Activated T-helper 2 cell treated with anti-CD3 and anti-CD28 coated beads, Interferon-gamma antibody, Interleukin-2, Interleukin-4, amounts not matched to agents 10 μg/mL and 5 μg/mL and 100 μg/mL, durations not matched to agents 14 hours and 24 hours and 36 hours (primary cell): ENCODE measurements at regions not wholly inside any gene's neighbourhood (a gene's known extent, or its start where the extent isn't known, plus 50 kb on each side); places are given as distances from the start of the nearest gene placed in this dataset.

Experiments used
- DNase-seq: peaks from one replicate; pipeline ENCODE4 v3.0.0; 2021; ENCODE audit warnings: low spot score
- H3K27ac Mint-ChIP-seq: one replicate; pipeline ENCODE4 v1.8.0; 2021; ENCODE audit warnings: mixed read lengths
- H3K27me3 Mint-ChIP-seq: one replicate; pipeline ENCODE4 v1.8.0; 2021; ENCODE audit warnings: low read depth, mixed read lengths
- H3K36me3 Mint-ChIP-seq: one replicate; pipeline ENCODE4 v1.8.0; 2021; ENCODE audit warnings: low read depth, mixed read lengths
- H3K4me1 Mint-ChIP-seq: one replicate; pipeline ENCODE4 v1.8.0; 2021; ENCODE audit warnings: low read depth, mixed read lengths
- H3K4me3 Mint-ChIP-seq: one replicate; pipeline ENCODE4 v1.8.0; 2021; ENCODE audit warnings: low read depth, mild to moderate bottlenecking, moderate library complexity, mixed read lengths
- H3K9me3 Mint-ChIP-seq: one replicate; pipeline ENCODE4 v1.8.0; 2021; ENCODE audit warnings: mixed read lengths
- intact Hi-C: fragments of 100-400 bp; cut with micrococcal nuclease; formaldehyde crosslinking; loops from one replicate; pipeline ENCODE4 v1.15.1; 2023

DNA sequence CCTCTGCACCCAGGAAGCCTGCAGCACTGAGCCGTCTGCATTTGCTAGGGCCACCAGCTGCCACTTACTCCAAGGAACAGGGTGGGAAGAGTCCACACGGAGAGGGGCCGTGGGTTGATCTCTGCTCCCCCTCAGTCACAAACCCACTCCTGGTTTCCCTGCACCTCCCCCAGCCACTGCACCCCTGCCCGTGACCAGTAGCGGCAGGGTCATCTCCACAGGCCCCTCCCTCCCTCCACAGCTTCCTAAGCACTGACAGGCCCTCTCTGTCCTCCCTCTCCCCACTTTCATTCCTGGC is 75.2 kb downstream of the RBFOX3 start:
- DNase-seq: no peak
- Mint-ChIP-seq H3K4me1 (no peaks in the 10 kb centered on the region), H3K27me3 (no peaks in the 10 kb centered on the region), H3K4me3 (no peak overlapping the region), H3K27ac (no peak overlapping the region), H3K36me3 (no peaks in the 10 kb centered on the region), H3K9me3 (no peaks in the 10 kb centered on the region)
- intact Hi-C loops: no loop called here

DNA sequence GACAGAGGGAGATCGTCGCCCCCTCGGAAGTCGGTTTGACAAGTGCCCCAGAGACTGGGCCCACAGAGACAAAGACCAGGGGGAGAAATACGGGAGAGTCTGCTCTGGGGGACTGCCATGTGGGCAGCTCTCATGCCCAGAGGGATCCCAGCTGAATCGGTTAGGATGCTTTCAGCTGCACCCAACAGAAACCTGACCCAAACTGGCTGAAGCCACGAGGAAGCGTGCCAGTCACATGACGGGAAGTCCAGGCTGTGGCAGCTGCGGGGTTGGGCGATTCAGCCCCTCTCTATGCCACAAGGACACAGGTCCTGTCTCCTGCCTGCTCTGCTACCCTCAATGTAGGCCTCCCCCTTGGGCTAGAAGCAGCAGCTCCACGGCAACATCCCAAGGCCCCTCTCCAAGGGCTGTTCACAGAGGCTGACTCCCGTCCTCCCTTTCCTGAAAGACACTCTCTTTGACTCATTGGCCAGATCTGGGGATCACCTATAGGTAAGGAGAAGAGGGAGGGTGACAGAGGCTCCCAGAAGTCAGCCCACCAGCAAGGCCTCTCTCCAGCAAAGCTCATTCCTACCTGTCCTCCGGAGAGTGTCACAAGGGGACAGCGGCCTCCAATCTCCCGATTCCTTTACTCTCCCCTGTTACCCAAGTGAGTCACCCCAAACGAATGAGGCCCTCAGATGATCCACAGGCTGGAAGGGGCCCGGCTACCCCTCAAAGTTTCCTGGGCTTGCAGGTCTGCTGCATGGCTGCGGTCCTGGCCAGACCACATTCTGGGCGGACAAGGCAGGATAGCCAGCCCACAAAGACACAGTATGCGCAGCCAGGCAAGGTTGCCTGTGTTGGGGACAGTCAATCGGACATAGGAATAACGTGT is 75.8 kb downstream of the RBFOX3 start:
- no peak for DNase-seq
- H3K4me3 Mint-ChIP-seq: no peak overlapping the region
- H3K36me3 Mint-ChIP-seq: no peaks in the 10 kb centered on the region
- no peak overlapping the region for H3K27ac Mint-ChIP-seq
- no peaks in the 10 kb centered on the region for H3K27me3 Mint-ChIP-seq
- intact Hi-C loops: no loop called here
- H3K9me3 Mint-ChIP-seq: no peaks in the 10 kb centered on the region
- H3K4me1 Mint-ChIP-seq: no peaks in the 10 kb centered on the region

DNA sequence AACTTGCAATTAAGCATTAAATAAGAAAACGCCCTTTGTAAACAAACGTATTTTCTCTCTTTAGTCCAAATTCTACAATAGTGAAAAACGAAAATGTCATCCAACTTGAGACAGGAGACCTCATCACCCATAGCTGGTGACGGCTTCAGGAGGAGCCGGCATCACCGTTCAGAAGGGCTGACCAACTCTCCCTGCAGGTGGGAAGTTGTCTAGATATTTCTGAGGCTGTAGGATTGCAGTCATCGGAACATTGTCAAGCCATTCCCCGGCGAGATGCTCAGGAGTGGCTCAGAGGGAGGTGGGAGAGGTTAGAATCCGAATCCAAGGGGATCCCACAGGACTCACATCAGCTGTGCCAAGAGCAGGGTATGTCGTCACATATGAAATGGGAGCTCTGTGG is 76.7 kb downstream of the RBFOX3 start:
- no peaks in the 10 kb centered on the region for H3K27me3 Mint-ChIP-seq
- H3K4me1 Mint-ChIP-seq: no peaks in the 10 kb centered on the region
- no peak overlapping the region for H3K27ac Mint-ChIP-seq
- H3K4me3 Mint-ChIP-seq: no peak overlapping the region
- intact Hi-C loops: no loop called here
- no peak for DNase-seq
- no peaks in the 10 kb centered on the region for H3K36me3 Mint-ChIP-seq
- H3K9me3 Mint-ChIP-seq: no peaks in the 10 kb centered on the region

DNA sequence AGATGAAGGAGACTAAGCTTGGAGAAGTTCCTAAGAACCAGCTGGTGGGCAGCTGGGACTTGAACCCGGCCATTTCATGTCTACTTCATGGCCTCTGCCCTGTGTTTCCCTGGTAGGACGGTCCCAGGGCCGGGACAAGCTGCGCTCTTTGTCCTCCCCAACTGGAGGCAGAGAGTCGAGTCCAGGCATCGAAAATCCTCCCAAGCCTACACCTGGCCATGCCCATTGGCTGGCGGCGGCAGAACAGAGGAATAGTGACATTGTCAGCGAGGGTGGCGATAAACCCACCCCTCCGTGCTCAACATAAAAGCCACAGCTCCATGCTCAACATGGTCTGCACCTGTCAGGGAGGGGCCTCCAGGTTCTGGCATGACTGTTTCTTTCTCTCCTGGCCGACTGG is 77.7 kb downstream of the RBFOX3 start:
- H3K4me1 Mint-ChIP-seq: no peaks in the 10 kb centered on the region
- no peaks in the 10 kb centered on the region for H3K36me3 Mint-ChIP-seq
- H3K4me3 Mint-ChIP-seq: no peak overlapping the region
- H3K27me3 Mint-ChIP-seq: no peaks in the 10 kb centered on the region
- no peak for DNase-seq
- no peaks in the 10 kb centered on the region for H3K9me3 Mint-ChIP-seq
- intact Hi-C loops: no loop called here
- no peak overlapping the region for H3K27ac Mint-ChIP-seq

DNA sequence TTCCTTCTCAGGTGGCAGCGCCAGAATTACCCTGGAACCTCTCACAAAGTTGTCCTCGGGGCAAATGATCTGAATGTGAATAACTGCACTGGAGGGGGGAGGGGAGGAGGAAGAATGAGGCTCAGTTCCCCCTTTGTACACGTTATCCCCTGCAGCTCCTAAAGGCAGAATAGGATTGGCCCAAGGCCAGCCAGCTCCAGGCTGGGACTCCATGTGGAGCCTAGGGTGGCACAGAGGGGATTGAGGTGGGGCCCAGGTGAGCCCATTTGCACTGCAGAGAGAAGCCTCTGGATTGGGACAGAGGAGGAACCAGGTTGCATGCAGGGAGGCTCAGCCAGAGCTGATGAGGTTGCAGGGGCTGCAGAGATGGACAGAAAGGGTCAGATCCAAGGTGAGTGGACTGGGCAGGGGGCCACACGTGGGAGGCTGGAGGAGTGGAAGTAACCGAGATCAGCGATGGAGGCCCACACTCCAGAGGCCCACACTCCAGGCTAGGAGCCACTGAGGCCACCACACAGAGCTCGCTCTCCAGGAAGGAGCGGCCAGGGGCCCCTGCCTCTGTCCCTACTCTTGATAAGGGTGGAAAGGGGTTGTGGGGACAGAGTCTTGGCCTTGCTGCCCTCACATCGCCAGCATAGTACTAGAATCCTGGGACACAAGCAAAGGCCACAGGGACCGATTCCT is 78.6 kb downstream of the RBFOX3 start:
- Mint-ChIP-seq H3K9me3 (no peaks in the 10 kb centered on the region), H3K27ac (no peak overlapping the region), H3K27me3 (no peaks in the 10 kb centered on the region), H3K36me3 (no peaks in the 10 kb centered on the region), H3K4me1 (no peaks in the 10 kb centered on the region), H3K4me3 (no peak overlapping the region)
- intact Hi-C loops: no loop called here
- no peak for DNase-seq

DNA sequence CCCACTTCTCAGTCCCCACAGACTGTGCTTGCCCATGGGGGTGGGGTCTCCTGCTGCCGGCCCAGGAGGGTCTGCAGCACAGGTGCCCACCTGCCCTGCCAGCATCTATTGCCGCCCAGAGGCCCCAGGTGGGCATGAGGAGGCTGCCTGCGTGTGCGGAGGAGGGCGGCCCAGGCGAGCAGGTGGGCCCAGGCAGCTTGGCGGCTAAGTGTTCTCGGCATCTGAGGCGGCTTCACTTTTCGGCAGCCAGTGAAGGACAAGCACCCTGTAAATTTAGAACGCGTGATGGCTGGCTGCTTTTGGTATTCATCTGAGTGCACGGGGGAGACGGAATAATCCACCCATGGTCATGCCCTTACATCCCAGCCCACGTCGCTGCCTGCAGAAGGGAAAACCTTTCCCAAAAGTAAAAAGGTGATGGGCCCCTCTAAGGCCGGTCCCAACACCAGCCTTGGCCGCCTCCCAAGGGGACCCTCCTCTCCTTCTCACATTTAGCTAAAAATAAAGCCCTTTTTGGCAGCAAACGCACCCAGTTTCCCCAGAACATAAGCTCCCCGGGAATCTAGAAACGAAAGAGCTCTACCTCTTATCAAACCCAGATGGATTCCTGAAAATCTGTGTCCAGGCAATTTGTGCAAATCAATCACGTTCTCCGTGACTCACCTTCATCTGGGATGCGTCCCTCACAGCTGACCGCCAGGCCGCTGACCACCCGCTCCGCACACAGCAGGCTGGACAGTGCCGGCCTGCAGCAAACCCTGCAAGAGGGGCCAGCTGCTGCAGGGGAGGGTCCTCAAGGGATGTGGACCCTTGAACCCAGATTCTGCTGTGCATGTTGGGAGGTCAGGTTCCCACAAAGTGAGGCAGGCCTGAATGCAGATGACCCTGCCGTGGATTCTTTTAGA is 79.4 kb downstream of the RBFOX3 start:
- Mint-ChIP-seq H3K27me3 (no peaks in the 10 kb centered on the region), H3K4me1 (no peaks in the 10 kb centered on the region), H3K4me3 (no peak overlapping the region), H3K9me3 (no peaks in the 10 kb centered on the region), H3K36me3 (no peaks in the 10 kb centered on the region), H3K27ac (no peak overlapping the region)
- intact Hi-C loops: no loop called here
- no peak for DNase-seq

DNA sequence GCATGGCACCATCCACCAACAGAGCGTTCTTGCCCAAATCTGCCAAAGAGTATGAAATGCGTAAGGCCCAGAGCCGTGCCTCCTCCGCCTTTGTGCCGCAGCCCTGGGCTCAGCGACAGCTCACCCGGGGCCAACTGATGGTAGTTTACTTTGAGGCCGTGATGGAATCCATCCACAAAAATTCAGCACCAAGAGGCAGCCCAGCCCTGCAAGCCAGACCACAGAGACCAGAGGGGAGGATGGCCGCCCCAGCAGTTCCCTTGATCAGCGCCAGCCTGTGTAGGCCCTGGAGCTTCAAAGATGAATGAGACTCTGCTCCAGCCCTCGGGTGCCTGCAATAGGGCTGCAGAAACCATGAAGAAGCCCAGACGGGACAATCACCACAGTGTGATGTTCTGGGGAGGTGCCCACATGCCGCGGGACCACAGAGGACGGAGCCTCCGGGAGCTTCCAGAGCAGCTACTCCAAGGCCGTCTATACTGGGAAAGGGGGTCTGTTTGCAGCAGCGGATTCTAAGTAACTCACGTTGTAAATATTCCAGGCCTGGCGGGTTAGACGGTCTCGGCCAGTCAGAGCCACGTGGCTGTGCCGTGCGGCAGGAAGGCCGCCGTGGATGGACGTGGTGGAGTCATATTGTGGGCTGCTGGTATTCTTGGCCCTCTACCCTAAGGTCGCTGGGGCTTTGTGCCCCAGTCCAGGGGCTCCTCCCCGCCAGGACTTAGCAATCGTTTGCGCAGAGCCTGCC is 80.3 kb downstream of the RBFOX3 start:
- Mint-ChIP-seq H3K27me3 (no peaks in the 10 kb centered on the region), H3K9me3 (no peaks in the 10 kb centered on the region), H3K4me3 (no peak overlapping the region), H3K4me1 (no peaks in the 10 kb centered on the region), H3K36me3 (no peaks in the 10 kb centered on the region), H3K27ac (no peak overlapping the region)
- intact Hi-C loops: no loop called here
- DNase-seq: no peak

DNA sequence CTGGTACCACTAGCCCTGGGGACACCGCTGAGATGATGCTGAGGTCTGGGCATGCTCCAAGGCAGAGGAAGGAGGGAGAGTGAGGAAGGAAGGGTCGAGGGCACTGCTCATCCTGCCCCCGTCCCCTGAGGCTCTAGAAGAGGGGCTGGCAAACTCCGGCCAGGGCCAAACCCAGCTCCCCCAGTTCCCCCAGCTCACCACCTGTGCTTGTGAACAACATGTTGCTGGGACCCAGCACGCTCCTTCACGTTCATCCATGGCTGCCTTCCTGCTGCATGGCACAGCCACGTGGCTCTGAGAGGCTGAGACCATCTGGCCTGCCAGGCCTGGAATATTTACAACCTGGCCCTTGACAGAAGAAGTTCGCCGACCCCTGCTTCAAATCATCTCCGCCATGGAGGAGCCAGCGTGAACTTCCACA is 81.2 kb downstream of the RBFOX3 start:
- Mint-ChIP-seq H3K4me3 (no peak overlapping the region), H3K27me3 (no peaks in the 10 kb centered on the region), H3K9me3 (no peaks in the 10 kb centered on the region), H3K4me1 (no peaks in the 10 kb centered on the region), H3K36me3 (no peaks in the 10 kb centered on the region), H3K27ac (no peak overlapping the region)
- DNase-seq: no peak
- intact Hi-C loops: no loop called here

DNA sequence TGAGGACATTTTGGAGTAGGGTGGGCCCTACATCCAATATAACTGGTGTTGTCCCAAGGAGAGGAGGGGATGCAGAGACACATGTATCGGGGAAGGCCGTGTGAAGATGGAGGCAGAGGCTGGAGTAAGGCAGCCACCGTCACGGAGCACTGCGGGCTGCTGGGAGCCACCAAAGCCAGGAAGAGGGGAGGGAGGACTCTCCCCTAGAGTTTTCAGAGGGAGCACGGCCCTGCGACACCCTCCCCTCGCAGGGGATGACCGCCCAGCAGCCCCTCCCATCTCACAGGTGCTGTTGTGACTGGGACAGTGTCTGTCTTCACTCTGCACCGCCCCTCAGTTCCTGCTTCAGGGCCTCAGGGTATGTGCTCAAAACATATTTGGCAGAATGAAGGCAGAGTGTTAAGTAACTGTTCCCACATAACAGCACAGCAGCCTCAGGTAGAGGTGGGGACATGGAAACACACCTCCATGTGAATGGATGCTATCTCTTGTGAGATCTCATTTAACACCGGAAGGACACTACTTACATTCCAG is 82.2 kb downstream of the RBFOX3 start:
- Mint-ChIP-seq H3K27me3 (no peaks in the 10 kb centered on the region), H3K36me3 (no peaks in the 10 kb centered on the region), H3K4me3 (no peak overlapping the region), H3K27ac (no peak overlapping the region), H3K4me1 (no peaks in the 10 kb centered on the region), H3K9me3 (no peaks in the 10 kb centered on the region)
- DNase-seq: no peak
- intact Hi-C loops: no loop called here

DNA sequence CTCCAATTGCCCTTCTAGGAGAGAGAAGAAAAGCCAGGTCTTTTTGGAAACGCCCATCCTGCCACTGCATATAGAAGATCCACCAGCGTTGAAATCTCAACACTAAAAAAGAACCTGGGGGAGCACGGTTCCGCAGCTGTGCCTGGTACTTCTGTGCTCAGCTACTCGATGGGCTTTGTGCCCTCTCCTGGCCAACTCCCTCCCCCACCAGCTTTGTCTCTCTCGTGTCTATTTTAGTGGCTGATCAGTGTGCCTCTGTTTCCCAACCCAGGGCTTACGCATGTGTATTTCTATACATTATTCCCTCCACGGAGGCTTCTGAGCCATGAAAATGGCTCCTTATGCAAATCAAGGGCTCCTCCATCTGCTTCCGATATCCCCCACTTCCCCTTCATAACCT is 83.5 kb downstream of the RBFOX3 start:
- H3K9me3 Mint-ChIP-seq: no peaks in the 10 kb centered on the region
- H3K36me3 Mint-ChIP-seq: no peaks in the 10 kb centered on the region
- no peak for DNase-seq
- no peak overlapping the region for H3K4me3 Mint-ChIP-seq
- H3K27ac Mint-ChIP-seq: no peak overlapping the region
- H3K27me3 Mint-ChIP-seq: no peaks in the 10 kb centered on the region
- intact Hi-C loops: no loop called here
- no peaks in the 10 kb centered on the region for H3K4me1 Mint-ChIP-seq

DNA sequence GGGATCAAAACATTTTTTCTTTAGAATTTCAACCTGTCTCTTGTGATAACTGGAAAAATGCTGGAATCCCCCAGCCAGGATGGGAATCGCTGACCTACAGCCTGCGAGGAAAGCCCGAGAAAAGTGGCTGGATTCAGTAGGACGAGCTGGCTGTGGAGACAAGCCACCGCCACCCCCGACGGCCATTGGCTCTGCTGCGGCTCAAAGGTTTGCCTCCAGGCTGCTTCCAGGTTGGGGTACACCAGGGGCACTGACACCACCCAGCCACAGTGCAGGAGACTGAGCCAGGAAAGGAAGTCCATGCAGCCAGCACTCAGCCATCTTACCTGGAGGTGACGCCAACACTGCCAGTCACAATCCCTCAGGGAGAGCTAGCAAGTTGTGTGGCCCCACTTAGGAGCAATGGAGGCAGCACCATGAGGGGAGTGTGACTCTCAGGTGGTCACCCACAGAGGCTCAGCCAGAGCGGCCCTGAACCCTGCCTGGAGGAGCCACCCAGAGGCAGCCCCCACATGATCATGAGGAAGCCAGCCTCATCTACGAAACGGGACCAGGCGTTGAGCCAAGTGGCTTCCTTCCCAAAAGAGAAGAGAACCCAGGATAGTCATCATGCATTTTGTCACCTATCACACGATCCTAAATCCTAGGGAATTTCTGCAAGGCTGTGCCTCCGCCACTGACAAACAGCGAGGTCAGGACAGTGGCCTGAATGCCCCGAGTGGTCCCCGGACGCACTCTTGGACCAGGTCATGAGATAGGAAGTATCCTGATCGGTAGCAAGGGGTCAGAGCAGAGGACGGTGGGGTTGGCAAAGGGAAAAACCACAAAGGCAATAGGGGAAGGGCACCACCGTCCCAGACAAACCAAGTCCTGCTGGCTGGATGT is 84.8 kb downstream of the RBFOX3 start:
- Mint-ChIP-seq H3K27me3 (no peaks in the 10 kb centered on the region), H3K9me3 (no peaks in the 10 kb centered on the region), H3K4me3 (no peak overlapping the region), H3K4me1 (no peaks in the 10 kb centered on the region), H3K27ac (no peak overlapping the region), H3K36me3 (no peaks in the 10 kb centered on the region)
- intact Hi-C loops: no loop called here
- no peak for DNase-seq
